Neutrophil (primary cell): ENCODE measurements at regions not wholly inside any gene's neighbourhood (a gene's known extent, or its start where the extent isn't known, plus 50 kb on each side); places are given as distances from the start of the nearest gene placed in this dataset.

ENCODE experiments used
- H3K27ac ChIP-seq: fragments of 200-600 bp; sonication (generic); 2 replicates; pipeline ENCODE4 v1.5.1; 2016; ENCODE audit warnings: mild to moderate bottlenecking, moderate library complexity
- H3K27me3 ChIP-seq: fragments of 200-600 bp; sonication (generic); 2 replicates; pipeline ENCODE4 v1.6.0; 2016; ENCODE audit warnings: mild to moderate bottlenecking
- H3K36me3 ChIP-seq: fragments of 200-600 bp; sonication (generic); 2 replicates; pipeline ENCODE4 v1.5.1; 2017
- H3K4me1 ChIP-seq, 2 experiments: fragments of 200-600 bp in 1 of 2; sonication (generic) in 1 of 2; 1 replicate in 1 of 2; 2 replicates in 1 of 2; pipeline versions ENCODE4 v1.5.1 to v1.6.1; 2013 to 2016; ENCODE audit warnings: low read depth in 1 of 2, low read length in 1 of 2, mild to moderate bottlenecking in 1 of 2, moderate library complexity in 1 of 2; ENCODE audit not compliant: control insufficient read depth in 1 of 2, insufficient read depth in 1 of 2
- H3K4me3 ChIP-seq, 2 experiments: fragments of 200-600 bp in 1 of 2; sonication (generic) in 1 of 2; 1 replicate in 1 of 2; 2 replicates in 1 of 2; pipeline ENCODE4 v1.5.1; 2013 to 2016; ENCODE audit warnings: low read depth in 1 of 2, low read length in 1 of 2, mild to moderate bottlenecking in 1 of 2, moderate library complexity in 1 of 2
- H3K9me3 ChIP-seq: fragments of 200-600 bp; sonication (generic); 2 replicates; pipeline ENCODE4 v1.5.1; 2016
- CTCF ChIP-seq: fragments of 200-600 bp; sonication (generic); IDR thresholded peaks from 2 replicates; pipeline ENCODE4 v1.5.1; 2016; ENCODE audit warnings: antibody characterized with exemption

GRCh38 chr2:133884739-133885381 lies 316.6 kb upstream of the NCKAP5 start:
- H3K27ac ChIP-seq = no peak overlapping the region
- no peak overlapping the region for H3K4me3 ChIP-seq
- H3K36me3 ChIP-seq = no peaks in the 10 kb centered on the region
- no peak for TF ChIP-seq CTCF
- H3K27me3 ChIP-seq = peaks cover 10% of the 10 kb centered on the region
- H3K4me1 ChIP-seq = no peaks in the 10 kb centered on the region
- H3K9me3 ChIP-seq = no peaks in the 10 kb centered on the region

- Histone ChIP-seq H3K36me3 (no peaks in the 10 kb centered on the region), H3K9me3 (no peaks in the 10 kb centered on the region), H3K4me3 (no peak overlapping the region), H3K27ac (no peak overlapping the region), H3K27me3 (peaks cover 10% of the 10 kb centered on the region), H3K4me1 (no peaks in the 10 kb centered on the region)
- TF ChIP-seq CTCF = no peak
These were observed 317.6 kb upstream of the NCKAP5 start for GRCh38 chr2:133885847-133886246.

- no peaks in the 10 kb centered on the region for H3K4me1 ChIP-seq
- H3K27ac ChIP-seq = no peak overlapping the region
- H3K36me3 ChIP-seq = no peaks in the 10 kb centered on the region
- H3K27me3 ChIP-seq = peaks cover 10% of the 10 kb centered on the region
- TF ChIP-seq CTCF = no peak
- H3K9me3 ChIP-seq = no peaks in the 10 kb centered on the region
- no peak overlapping the region for H3K4me3 ChIP-seq
These were observed 318.7 kb upstream of the NCKAP5 start for GRCh38 chr2:133886735-133887675.

- H3K27me3 ChIP-seq = peaks cover 10% of the 10 kb centered on the region
- no peak overlapping the region for H3K27ac ChIP-seq
- H3K36me3 ChIP-seq = no peaks in the 10 kb centered on the region
- no peak for TF ChIP-seq CTCF
- H3K9me3 ChIP-seq = no peaks in the 10 kb centered on the region
- H3K4me3 ChIP-seq = no peak overlapping the region
- no peaks in the 10 kb centered on the region for H3K4me1 ChIP-seq
These were observed 319.4 kb upstream of the NCKAP5 start for GRCh38 chr2:133887676-133888040.

GRCh38 chr2:133888107-133888506 lies 319.8 kb upstream of the NCKAP5 start:
- Histone ChIP-seq H3K4me3 (no peak overlapping the region), H3K27ac (no peak overlapping the region), H3K9me3 (no peaks in the 10 kb centered on the region), H3K27me3 (peaks cover 10% of the 10 kb centered on the region), H3K36me3 (no peaks in the 10 kb centered on the region), H3K4me1 (no peaks in the 10 kb centered on the region)
- TF ChIP-seq CTCF = no peak
